ENCODE measurements at regions not wholly inside any gene's neighbourhood (a gene's known extent, or its start where the extent isn't known, plus 50 kb on each side); places are given as distances from the start of the nearest gene placed in this dataset.
"Not testable (repeated sequence)": the region's sequence is repeated elsewhere in the genome, so short reads cannot be mapped to it uniquely, and the experiment has no call there.

DNA sequence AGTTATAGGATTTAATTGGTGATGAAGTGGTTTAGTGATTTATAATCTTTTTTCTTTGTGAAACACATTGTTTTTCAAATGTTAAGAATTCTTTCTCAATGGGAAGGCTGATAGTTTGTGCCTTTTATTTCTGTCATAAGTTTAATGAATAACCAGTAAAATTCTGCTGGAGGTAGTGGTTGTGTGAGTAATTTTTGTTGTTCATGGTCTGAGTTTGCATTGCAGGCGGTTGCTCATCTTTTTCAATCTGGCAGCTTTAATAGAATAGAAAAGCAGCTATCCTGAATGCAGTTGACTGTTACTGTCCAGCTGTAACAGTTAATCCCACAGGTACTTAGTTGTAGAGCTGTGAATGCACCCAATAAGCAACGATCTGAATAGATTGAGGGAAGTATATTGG is 215.6 kb upstream of the AFF2 start:
- Mint-ChIP-seq H3K4me1 (ENCODE audit: low read depth) (peaks cover 35% of the 10 kb centered on the region), H3K27me3 (ENCODE audit: low read depth) (no peaks in the 10 kb centered on the region), H3K9me3 (no peaks in the 10 kb centered on the region), H3K4me3 (no peak overlapping the region), H3K36me3 (ENCODE audit: insufficient read depth) (no peaks in the 10 kb centered on the region)
- ATAC-seq (no peak), DNase-seq (no peak)

DNA sequence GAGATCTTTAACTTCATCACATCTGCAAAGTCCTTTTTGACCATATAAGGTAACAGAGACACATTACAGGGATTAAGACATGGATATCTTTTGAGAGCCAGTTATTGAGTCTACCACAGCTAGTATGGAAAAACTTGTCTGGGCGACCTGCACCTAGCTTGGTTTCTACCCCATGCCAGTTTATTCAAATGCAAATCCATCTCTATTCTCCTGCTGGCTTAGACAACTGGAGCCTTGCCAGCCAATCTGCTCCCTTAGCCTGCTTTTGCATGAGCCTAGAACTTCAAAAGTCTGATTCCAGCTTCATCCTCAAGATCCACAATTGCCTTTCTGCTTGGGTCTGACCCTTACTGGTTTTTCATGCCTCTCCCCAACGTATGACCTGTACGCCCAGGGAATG is 212.0 kb upstream of the AFF2 start:
- no peak for ATAC-seq
- Mint-ChIP-seq H3K27me3 (ENCODE audit: low read depth) (no peaks in the 10 kb centered on the region), H3K36me3 (ENCODE audit: insufficient read depth) (no peaks in the 10 kb centered on the region), H3K9me3 (no peaks in the 10 kb centered on the region), H3K4me1 (ENCODE audit: low read depth) (peaks cover 15% of the 10 kb centered on the region), H3K4me3 (no peak overlapping the region)
- no peak for DNase-seq

DNA sequence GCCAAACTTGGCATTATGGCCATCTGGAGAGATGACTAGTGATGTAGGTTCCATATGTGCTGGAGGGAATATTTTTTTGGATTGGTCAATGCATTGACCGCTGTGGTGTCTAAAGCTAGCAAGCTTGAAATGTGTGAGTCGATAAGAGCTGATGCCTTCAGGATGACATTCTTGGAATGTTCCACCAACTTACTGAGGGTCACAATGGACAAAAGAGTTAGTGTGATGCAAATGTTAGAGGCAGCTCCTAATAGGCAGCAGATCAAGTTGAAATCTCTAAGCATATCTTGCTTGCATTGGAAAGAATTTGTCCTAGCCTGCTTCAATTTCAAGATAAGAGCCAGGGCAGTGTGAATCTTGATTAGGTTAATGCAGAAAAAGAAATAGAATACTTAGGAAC is 210.4 kb upstream of the AFF2 start:
- no peak for ATAC-seq
- no peak for DNase-seq
- H3K4me1 Mint-ChIP-seq (ENCODE audit: low read depth): peaks cover 11% of the 10 kb centered on the region
- H3K36me3 Mint-ChIP-seq (ENCODE audit: insufficient read depth): no peaks in the 10 kb centered on the region
- no peaks in the 10 kb centered on the region for H3K27me3 Mint-ChIP-seq (ENCODE audit: low read depth)
- no peaks in the 10 kb centered on the region for H3K9me3 Mint-ChIP-seq
- no peak overlapping the region for H3K4me3 Mint-ChIP-seq

DNA sequence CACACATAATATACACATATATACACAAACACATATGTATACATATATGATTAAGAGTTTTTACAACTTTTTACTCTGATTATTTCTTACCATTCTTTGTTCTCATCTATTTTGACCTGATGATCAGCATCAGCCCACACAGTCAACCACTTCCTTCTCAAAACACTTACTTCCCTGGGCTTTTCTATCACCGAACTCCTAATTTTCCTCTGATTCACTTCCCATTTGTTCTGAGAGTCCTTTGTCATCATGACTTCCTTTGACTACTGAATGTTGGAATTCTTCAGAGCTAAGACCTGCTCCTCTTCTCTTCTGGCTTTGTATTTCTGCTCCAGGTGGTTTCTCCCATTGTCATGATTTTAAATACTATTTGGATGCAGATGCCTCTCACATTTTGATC is 209.5 kb upstream of the AFF2 start:
- ATAC-seq (no peak), DNase-seq (no peak)
- H3K4me1 Mint-ChIP-seq (ENCODE audit: low read depth): peaks cover 17% of the 10 kb centered on the region
- no peak overlapping the region for H3K4me3 Mint-ChIP-seq
- peaks cover 6% of the 10 kb centered on the region for H3K9me3 Mint-ChIP-seq
- H3K27me3 Mint-ChIP-seq (ENCODE audit: low read depth): no peaks in the 10 kb centered on the region
- no peaks in the 10 kb centered on the region for H3K36me3 Mint-ChIP-seq (ENCODE audit: insufficient read depth)

DNA sequence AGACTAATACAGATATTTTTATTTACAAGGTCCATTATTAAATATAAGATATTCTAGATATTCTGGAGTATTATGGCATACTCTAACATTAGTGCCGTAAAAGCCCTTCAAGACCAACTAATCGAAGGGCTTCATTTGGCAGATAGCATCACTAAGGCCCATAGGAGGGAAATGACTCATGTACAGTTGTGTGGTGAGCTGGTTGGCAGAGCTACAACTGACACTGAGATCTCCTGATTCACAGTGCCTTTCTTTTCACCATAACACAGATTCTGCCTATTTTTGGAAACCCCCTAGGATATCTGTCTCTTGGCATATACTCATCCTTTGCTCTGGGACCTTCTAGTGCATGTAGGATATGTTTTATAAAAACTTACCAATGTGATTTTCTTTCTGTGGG is 201.7 kb upstream of the AFF2 start:
- Mint-ChIP-seq H3K36me3 (ENCODE audit: insufficient read depth) (no peaks in the 10 kb centered on the region), H3K4me1 (ENCODE audit: low read depth) (peaks cover 12% of the 10 kb centered on the region), H3K4me3 (no peak overlapping the region), H3K27me3 (ENCODE audit: low read depth) (no peaks in the 10 kb centered on the region), H3K9me3 (peaks cover 6% of the 10 kb centered on the region)
- no peak for DNase-seq
- peak; percentile 85 to 86 for ATAC-seq

DNA sequence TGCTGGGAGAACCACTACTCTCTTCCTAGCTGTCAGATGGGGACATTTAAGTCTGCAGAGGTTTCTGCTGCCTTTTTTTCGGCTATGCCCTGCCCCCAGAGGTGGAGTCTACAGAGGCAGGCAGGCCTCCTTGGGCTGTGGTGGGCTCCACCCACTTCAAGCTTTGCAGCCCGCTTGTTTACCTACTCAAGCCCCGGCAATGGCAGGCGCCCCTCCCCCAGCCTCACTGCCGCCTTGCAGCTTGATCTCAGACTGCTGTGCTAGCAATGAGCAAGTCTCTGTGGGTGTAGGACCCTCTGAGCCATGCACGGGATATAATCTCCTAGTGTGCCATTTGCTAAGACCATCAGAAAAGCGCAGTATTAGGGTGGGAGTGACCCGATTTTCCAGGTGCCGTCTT is 195.2 kb upstream of the AFF2 start:
- ATAC-seq; H3K9me3 Mint-ChIP-seq; H3K36me3 Mint-ChIP-seq (ENCODE audit: insufficient read depth); H3K4me3 Mint-ChIP-seq; DNase-seq; H3K27me3 Mint-ChIP-seq (ENCODE audit: low read depth): not testable (repeated sequence)
- H3K4me1 Mint-ChIP-seq (ENCODE audit: low read depth): peaks cover 16% of the 10 kb centered on the region

DNA sequence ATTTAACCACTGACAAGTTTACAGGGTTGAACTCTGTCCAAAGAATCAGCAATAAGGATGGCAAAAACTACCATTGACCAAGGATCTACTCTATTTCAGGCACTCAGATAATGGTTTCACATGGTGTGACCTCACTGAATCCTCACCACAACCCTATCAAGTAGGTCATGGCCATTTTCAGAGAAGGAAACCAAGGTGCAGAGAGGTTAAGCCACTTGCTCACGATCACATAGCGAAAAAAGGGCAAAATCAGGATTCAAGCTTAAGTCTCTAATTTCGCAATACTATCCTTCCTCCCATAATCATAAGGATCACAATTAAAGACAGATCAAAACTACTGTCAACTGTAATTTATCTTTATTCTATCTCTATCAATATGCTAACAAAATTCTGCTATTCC is 191.0 kb upstream of the AFF2 start:
- Mint-ChIP-seq H3K36me3 (ENCODE audit: insufficient read depth) (no peaks in the 10 kb centered on the region), H3K4me3 (no peak overlapping the region), H3K9me3 (no peaks in the 10 kb centered on the region), H3K27me3 (ENCODE audit: low read depth) (no peaks in the 10 kb centered on the region), H3K4me1 (ENCODE audit: low read depth) (peaks cover 38% of the 10 kb centered on the region)
- DNase-seq (no peak), ATAC-seq (no peak)

DNA sequence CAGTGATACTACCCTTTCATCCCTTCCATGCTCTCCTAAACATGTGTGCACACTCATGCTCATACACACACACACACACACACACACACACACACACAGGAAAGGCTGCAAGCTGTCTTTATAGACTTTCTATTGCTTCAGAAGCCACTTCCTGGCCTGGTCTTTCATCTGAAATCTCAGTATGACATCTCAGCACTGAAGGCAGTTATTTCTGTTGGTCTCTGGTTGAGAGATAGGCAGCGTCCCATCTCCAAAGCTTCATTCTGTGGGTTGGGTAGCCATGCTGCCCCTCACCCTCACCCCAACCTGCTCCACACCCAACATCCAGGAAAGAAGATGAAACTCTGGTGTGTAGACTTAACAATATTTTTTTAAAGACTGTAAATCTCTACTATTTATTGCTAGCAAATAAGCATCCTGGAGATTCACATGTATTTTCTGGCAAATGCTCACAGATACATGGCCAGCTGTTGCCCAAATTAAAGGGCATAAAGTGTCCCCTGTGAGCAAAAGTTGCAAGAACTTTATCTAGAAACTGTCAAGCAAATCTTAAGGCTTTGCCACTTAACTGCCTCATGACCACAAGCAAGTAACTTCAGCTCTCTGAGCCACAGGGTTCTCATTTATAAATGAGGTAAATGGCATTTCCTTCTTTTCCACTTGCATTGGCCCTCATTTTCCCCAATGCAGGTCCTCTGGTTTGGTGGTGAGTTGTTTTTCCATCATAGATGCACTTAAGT is 189.8 kb upstream of the AFF2 start:
- Mint-ChIP-seq H3K4me1 (ENCODE audit: low read depth) (peaks cover 38% of the 10 kb centered on the region), H3K4me3 (no peak overlapping the region), H3K36me3 (ENCODE audit: insufficient read depth) (no peaks in the 10 kb centered on the region), H3K9me3 (no peaks in the 10 kb centered on the region), H3K27me3 (ENCODE audit: low read depth) (no peaks in the 10 kb centered on the region)
- DNase-seq (peak; percentile 13), ATAC-seq (peak; percentile 57 to 62)

DNA sequence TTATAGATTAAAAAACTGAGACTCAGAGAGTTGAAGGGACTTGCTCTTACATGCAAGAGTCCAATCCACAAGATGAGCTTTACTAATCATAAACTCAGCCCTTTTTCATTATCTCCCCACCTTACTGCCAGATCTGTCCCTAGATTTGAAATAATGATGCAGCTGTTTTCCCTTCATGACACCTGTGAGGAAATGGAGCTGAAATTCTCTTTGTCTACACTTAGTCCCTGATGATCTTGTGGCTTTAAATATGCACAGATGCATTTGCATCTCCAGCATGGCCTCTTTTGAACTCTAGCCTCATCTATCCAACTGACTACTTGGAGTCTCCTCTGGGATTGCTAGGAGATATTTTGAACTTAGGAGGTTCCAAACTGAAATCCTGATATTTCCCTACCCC is 188.9 kb upstream of the AFF2 start:
- H3K36me3 Mint-ChIP-seq (ENCODE audit: insufficient read depth): no peaks in the 10 kb centered on the region
- H3K27me3 Mint-ChIP-seq (ENCODE audit: low read depth): no peaks in the 10 kb centered on the region
- no peak overlapping the region for H3K4me3 Mint-ChIP-seq
- DNase-seq (no peak), ATAC-seq (no peak)
- H3K9me3 Mint-ChIP-seq: no peaks in the 10 kb centered on the region
- H3K4me1 Mint-ChIP-seq (ENCODE audit: low read depth): peaks cover 38% of the 10 kb centered on the region

DNA sequence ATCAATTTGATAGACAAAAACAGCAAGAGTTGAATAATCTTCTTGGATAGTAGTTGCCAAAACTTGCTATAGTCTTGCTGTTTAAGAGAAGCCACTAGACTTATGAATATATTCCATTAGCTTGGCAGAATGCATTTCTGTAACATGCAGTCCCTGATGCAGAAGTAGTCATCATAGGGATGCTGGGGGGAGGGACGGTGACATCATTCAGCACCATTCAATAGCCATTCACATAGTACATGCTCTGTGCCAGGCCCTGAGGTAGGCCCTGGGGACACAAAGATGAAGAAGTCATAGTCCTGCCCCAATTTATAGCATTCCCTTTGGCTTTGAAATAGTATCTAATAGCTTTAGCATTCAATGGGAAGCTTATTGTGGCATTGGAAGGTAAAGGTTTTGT is 185.5 kb upstream of the AFF2 start:
- no peaks in the 10 kb centered on the region for H3K36me3 Mint-ChIP-seq (ENCODE audit: insufficient read depth)
- ATAC-seq (no peak), DNase-seq (no peak)
- no peak overlapping the region for H3K4me3 Mint-ChIP-seq
- H3K9me3 Mint-ChIP-seq: no peaks in the 10 kb centered on the region
- peaks cover 25% of the 10 kb centered on the region for H3K4me1 Mint-ChIP-seq (ENCODE audit: low read depth)
- no peaks in the 10 kb centered on the region for H3K27me3 Mint-ChIP-seq (ENCODE audit: low read depth)

DNA sequence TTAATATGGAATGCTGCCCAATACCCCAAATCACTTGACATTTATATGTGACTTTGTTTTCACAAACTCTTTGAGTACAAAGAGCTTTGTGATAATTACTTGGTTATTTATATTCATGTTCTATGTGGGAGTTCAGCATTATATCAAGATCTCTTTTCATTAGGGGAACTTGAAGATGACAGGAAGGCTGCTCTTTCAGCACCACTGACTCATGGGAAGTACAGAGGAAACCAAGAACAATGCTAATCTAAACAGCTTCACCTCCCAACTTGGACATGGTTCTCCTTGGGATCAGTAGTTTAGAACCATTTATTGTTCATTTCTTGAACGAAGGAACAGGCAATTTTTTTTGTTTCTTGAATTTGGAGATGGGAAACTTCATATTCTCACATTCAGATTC is 184.0 kb upstream of the AFF2 start:
- H3K36me3 Mint-ChIP-seq (ENCODE audit: insufficient read depth): no peaks in the 10 kb centered on the region
- H3K27me3 Mint-ChIP-seq (ENCODE audit: low read depth): no peaks in the 10 kb centered on the region
- no peaks in the 10 kb centered on the region for H3K9me3 Mint-ChIP-seq
- ATAC-seq (no peak), DNase-seq (no peak)
- H3K4me1 Mint-ChIP-seq (ENCODE audit: low read depth): peaks cover 11% of the 10 kb centered on the region
- H3K4me3 Mint-ChIP-seq: no peak overlapping the region

DNA sequence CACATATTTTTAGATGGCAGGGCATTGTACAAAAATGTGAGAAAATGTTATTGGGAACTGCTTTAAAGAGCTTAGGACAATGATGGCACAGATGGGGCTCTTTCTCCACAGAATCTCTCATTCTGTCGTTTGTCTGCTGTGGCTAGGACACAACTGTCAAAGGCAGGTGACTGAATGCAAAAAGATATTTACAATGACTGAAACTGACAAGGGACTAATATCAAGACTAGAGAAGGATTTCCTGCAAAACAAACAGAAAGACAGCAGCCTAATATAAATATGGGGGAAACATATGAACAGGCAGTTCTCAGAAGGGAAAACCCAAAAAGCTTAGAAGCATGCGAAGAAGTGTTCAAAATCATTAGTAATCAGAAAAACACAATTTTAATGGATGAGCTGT is 177.5 kb upstream of the AFF2 start:
- Mint-ChIP-seq H3K27me3 (ENCODE audit: low read depth) (no peaks in the 10 kb centered on the region), H3K4me3 (no peak overlapping the region), H3K9me3 (no peaks in the 10 kb centered on the region), H3K36me3 (ENCODE audit: insufficient read depth) (no peaks in the 10 kb centered on the region), H3K4me1 (ENCODE audit: low read depth) (no peaks in the 10 kb centered on the region)
- no peak for DNase-seq
- no peak for ATAC-seq

DNA sequence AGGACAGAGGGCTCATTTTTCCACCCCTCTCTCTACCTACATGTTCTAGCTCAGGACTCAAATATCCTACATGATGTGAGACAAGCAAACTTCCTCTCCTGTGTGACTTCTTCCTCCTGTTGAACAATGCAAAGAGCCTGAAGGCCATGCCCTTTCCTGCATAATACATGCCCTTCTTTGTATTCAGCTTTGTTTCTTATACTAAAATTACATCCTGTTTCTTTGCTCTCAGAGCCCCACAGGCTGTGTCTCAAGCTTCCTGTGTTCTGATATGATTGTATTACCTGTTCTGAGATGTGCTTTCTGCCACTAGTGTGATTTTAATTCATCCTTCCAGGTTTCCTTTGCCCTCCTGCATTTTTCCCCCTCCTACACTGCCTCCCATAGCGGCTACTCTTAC is 166.4 kb upstream of the AFF2 start:
- H3K9me3 Mint-ChIP-seq: no peaks in the 10 kb centered on the region
- ATAC-seq: peak in 1 of 2 donors; percentile 30
- H3K27me3 Mint-ChIP-seq (ENCODE audit: low read depth): no peaks in the 10 kb centered on the region
- H3K36me3 Mint-ChIP-seq (ENCODE audit: insufficient read depth): no peaks in the 10 kb centered on the region
- DNase-seq: no peak
- H3K4me3 Mint-ChIP-seq: no peak overlapping the region
- peaks cover 36% of the 10 kb centered on the region for H3K4me1 Mint-ChIP-seq (ENCODE audit: low read depth)

DNA sequence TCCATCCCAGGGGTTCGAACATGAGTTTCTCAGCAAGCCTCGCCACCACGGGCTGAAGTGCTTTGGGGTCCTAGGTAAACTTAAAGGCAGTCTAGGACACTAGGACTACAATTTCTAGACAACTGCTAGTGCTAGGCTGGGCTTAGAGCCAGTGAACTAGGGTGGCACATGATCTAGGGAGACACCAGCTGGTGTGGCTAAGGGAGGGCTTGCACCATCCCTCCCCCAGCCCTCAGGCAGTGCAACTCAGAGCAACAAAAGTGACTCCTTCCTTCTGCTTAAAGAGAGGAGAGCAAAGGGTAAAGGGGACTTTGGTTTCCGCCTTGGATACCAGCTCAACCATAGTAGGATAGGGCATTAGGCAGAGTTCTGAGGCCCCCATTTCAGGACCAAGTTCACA is 162.5 kb upstream of the AFF2 start:
- no peak for DNase-seq
- no peak overlapping the region for H3K4me3 Mint-ChIP-seq
- H3K36me3 Mint-ChIP-seq (ENCODE audit: insufficient read depth): no peaks in the 10 kb centered on the region
- H3K4me1 Mint-ChIP-seq (ENCODE audit: low read depth): peaks cover 58% of the 10 kb centered on the region
- no peaks in the 10 kb centered on the region for H3K27me3 Mint-ChIP-seq (ENCODE audit: low read depth)
- H3K9me3 Mint-ChIP-seq: peaks cover 4% of the 10 kb centered on the region
- ATAC-seq: no peak

DNA sequence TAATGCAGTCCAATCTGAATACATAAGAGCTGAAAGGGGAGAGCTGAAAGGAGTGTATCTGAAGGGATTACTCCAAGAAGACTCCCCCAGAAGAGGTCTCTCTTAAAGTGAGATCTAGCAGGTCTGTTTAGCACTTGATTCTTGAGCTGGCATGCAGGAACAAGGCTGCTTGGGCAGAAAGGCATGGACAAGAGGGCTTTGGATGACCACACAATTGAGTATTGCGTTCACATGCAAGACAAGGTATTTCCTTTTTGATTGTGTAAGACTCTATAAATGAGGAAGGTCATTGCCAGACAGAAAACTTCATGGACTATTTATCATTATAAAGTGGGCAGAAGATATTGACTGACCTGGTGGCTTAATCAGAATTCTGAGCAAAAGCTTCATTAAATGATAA is 145.5 kb upstream of the AFF2 start:
- no peak for ATAC-seq
- Mint-ChIP-seq H3K4me3 (no peak overlapping the region), H3K36me3 (ENCODE audit: insufficient read depth) (peaks cover 3% of the 10 kb centered on the region), H3K4me1 (ENCODE audit: low read depth) (no peaks in the 10 kb centered on the region), H3K27me3 (ENCODE audit: low read depth) (no peaks in the 10 kb centered on the region), H3K9me3 (no peaks in the 10 kb centered on the region)
- DNase-seq: no peak

DNA sequence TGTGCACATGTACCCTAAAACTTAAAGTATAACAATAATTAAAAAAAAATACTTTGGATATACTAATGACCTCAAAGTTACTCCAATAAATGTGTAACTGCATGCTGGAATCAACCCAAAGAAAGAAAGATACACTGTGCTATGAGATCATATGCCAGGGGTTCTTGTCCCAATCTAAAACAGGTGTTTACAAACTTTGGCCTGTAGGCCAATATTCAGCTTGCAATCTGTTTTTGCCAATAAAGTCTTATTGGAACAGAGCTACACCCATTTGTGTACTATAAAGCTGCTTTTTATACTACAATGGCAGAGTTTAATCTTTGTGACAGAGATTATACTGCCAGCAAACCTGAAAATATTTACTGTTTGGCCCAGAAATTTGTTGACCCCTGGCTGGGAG is 138.8 kb upstream of the AFF2 start:
- Mint-ChIP-seq H3K9me3 (no peaks in the 10 kb centered on the region), H3K4me1 (ENCODE audit: low read depth) (no peaks in the 10 kb centered on the region), H3K36me3 (ENCODE audit: insufficient read depth) (no peaks in the 10 kb centered on the region), H3K27me3 (ENCODE audit: low read depth) (no peaks in the 10 kb centered on the region), H3K4me3 (no peak overlapping the region)
- no peak for ATAC-seq
- no peak for DNase-seq

Data from activated T-cell treated with anti-CD3 and anti-CD28 coated beads, Interleukin-2, amount 50 U/mL, for 4 hours (primary cell).